HG03432 (cell line): ENCODE measurements at regions not wholly inside any gene's neighbourhood (a gene's known extent, or its start where the extent isn't known, plus 50 kb on each side); places are given as distances from the start of the nearest gene placed in this dataset.

Experiments used
- ATAC-seq: cut with Tn5 transposase; IDR thresholded peaks from one replicate; pipeline ENCODE4 v1.9.1; 2021; ENCODE audit warnings: mild to moderate bottlenecking, moderate library complexity; ENCODE audit not compliant: unreplicated experiment

GRCh38 chr9:118561051-118561450 is 808.2 kb downstream of the BRINP1 start:
- ATAC-seq, result no peak

- ATAC-seq, result no peak
Measured at GRCh38 chr9:118563677-118564076, 805.6 kb downstream of the BRINP1 start.

GRCh38 chr9:118567861-118568260 is 801.4 kb downstream of the BRINP1 start:
- no peak for ATAC-seq

- no peak for ATAC-seq
Measured at GRCh38 chr9:118568704-118569103, 800.5 kb downstream of the BRINP1 start.

GRCh38 chr9:118569148-118569547 is 800.1 kb downstream of the BRINP1 start:
- no peak for ATAC-seq

- no peak for ATAC-seq
Measured at GRCh38 chr9:118570066-118570465, 799.2 kb downstream of the BRINP1 start.

- no peak for ATAC-seq
Measured at GRCh38 chr9:118575341-118576070, 793.7 kb downstream of the BRINP1 start.

GRCh38 chr9:118577121-118577520 is 792.1 kb downstream of the BRINP1 start:
- no peak for ATAC-seq

GRCh38 chr9:118578467-118578866 is 790.8 kb downstream of the BRINP1 start:
- ATAC-seq, result no peak

- no peak for ATAC-seq
Measured at GRCh38 chr9:118583414-118583813, 785.8 kb downstream of the BRINP1 start.

GRCh38 chr9:118586978-118587377 is 782.3 kb downstream of the BRINP1 start:
- no peak for ATAC-seq

GRCh38 chr9:118594428-118594827 is 774.8 kb downstream of the BRINP1 start:
- ATAC-seq, result no peak

- ATAC-seq, result no peak
Measured at GRCh38 chr9:118595719-118596305, 773.4 kb downstream of the BRINP1 start.

GRCh38 chr9:118596374-118597015 is 772.7 kb downstream of the BRINP1 start:
- no peak for ATAC-seq

- ATAC-seq, result no peak
Measured at GRCh38 chr9:118606668-118607067, 762.6 kb downstream of the BRINP1 start.

GRCh38 chr9:118609355-118610044 is 759.7 kb downstream of the BRINP1 start:
- ATAC-seq, result no peak

GRCh38 chr9:118612201-118612600 is 757.0 kb downstream of the BRINP1 start:
- ATAC-seq, result no peak

- no peak for ATAC-seq
Measured at GRCh38 chr9:118613996-118614395, 755.2 kb downstream of the BRINP1 start.

- ATAC-seq, result no peak
Measured at GRCh38 chr9:118618084-118618483, 751.2 kb downstream of the BRINP1 start.

GRCh38 chr9:118618849-118619248 is 750.4 kb downstream of the BRINP1 start:
- ATAC-seq, result no peak

- no peak for ATAC-seq
Measured at GRCh38 chr9:118624608-118625007, 744.6 kb downstream of the BRINP1 start.

GRCh38 chr9:118630079-118630478 is 739.2 kb downstream of the BRINP1 start:
- no peak for ATAC-seq
